ENCODE measurements at regions not wholly inside any gene's neighbourhood (a gene's known extent, or its start where the extent isn't known, plus 50 kb on each side); places are given as distances from the start of the nearest gene placed in this dataset.
"Not testable (repeated sequence)": the region's sequence is repeated elsewhere in the genome, so short reads cannot be mapped to it uniquely, and the experiment has no call there.

DNA sequence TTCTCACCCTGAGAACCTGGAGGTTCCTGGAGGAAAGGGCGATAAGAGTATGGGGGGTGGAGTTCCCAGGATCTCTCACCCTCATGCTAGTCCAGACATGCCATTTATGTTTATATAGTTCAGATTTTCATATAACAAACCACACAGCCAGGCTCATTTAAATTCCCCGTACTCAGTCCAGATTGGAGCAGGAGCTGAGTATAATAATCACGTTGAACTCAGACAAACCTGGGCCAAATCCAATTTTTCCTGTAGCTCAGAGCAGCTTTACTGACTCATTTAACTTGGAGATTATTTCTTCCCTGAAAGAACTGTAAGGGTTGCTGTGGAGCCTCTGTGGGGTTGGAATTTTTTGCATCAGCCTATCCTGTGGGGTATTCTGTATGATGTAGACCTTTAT is 660.8 kb downstream of the TMEM121 start:
- DNase-seq = no peak

GRCh38 chr14:106192701-106193100 is 666.3 kb downstream of the TMEM121 start:
- not testable (repeated sequence) for DNase-seq

DNA sequence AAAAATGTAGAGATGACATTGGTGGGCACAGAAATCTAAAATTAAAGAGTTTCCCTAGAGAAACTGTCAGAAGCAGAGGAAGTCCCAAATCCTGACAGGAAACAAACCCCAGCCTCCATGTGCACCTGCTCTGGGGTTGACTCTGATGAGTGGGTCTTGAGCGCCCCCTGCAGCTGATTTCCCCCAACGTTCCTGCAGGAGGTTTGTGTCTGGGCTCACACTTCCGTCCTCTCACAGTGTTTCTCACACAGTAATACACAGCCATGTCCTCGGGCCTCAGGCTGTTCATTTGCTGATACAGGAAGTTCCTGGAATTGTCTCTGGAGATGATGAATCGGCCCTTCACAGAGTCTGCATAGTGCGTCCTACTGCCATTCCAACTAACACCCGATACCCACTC is 670.1 kb downstream of the TMEM121 start:
- peak; percentile 65 for DNase-seq

DNA sequence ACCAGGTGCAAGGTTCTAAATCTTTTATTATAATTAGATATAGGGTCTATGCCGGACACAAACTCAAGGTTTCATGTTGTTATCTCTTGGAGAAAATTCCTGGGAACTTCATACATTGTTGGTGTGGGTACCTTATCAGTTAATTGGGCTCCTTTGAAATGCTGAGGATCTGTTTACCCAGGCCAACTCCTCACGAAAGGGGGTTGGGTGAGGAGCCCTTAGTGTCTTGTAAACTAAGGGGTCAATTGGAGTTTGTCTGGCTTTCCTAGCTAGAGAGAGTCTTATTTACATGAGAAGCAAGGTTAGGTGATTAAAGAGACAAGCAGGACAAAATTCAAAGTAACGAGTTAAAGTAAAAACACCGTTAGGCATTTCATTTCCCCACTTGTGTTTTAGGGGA is 670.9 kb downstream of the TMEM121 start:
- not testable (repeated sequence) for DNase-seq

DNA sequence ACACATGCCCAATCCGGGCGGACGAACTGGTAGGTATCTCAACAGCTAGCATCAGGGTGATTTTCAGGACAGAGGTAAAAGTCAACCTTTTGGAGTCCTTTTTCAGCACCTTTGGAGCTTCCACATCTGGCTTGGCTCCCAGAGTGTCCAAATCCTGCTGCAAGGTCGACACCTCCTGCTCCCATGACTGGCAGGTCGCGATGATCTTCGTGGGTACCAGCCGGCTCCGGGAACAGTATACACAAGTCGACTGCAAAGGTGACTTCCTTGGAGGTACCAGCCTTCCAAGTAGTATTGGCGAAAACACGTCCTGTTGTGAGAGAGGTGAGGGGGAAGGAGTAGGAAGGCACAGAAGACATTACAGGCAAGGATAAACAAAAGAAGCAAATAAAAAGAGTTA is 672.7 kb downstream of the TMEM121 start:
- DNase-seq = no peak

- peak; percentile 16 for DNase-seq
Measured at GRCh38 chr14:106200541-106201315, 674.3 kb downstream of the TMEM121 start.

DNA sequence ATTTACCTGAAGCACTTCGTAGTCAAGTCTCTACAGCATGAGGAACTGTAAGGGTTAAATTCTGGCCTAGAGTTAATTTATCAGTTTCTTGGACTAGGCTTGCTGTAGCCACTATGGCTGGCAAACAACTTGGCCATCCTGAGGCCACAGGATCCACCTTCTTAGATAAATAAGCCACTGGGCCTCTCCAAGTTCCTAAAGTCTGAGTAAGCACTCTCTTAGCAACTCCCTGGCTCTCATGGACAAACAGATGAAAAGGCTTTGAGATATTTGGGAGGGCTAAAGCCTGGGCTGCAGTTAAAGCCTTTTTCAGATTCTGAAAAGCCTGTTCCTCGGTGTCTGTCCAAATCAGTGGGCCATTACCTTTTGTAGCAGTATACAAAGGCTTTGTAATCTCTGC is 675.0 kb downstream of the TMEM121 start:
- no peak for DNase-seq

GRCh38 chr14:106203438-106203837 is 677.1 kb downstream of the TMEM121 start:
- no peak for DNase-seq

- no peak for DNase-seq
Measured at GRCh38 chr14:106204063-106204462, 677.7 kb downstream of the TMEM121 start.

DNA sequence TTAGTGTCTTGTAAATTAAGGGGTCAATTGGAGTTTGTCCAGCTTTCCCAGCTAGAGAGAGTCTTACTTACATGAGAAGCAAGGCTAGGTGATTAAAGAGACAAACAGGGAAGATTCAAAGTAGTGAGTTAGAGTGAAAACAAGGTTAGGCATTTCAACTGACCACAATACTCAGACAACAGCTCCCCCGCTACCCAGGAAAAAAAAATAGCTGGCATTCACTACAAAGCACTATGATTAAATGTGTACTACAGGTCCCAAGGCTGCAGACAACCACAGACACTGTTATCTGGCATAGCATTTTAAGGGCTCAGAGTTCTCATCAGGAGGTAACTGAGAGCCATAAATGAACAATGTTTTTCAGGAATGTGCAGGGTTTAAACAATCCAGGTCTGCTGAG is 680.9 kb downstream of the TMEM121 start:
- no peak for DNase-seq

- DNase-seq = no peak
Measured at GRCh38 chr14:106208794-106209193, 682.4 kb downstream of the TMEM121 start.

- DNase-seq = peak; percentile 49
Measured at GRCh38 chr14:106209755-106210154, 683.4 kb downstream of the TMEM121 start.

DNA sequence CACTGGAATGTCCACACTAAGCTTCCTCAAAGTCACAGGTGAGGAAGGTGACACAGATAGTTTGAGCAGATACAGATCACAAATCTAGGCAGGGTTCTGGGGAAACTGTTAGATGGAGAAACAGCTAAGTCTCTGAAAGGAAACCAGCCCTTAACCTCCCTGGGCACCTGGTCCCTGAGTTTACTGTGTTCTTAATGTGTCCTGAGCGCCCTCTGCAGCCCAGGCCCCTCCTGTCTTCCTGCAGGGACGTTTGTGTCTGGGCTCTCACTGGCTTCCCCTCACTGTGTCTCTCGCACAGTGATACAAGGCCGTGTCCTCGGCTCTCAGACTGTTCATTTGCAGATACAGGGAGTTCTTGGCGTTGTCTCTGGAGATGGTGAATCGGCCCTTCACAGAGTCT is 684.3 kb downstream of the TMEM121 start:
- DNase-seq = peak; percentile 25

GRCh38 chr14:106211334-106211900 is 685.0 kb downstream of the TMEM121 start:
- no peak for DNase-seq

- DNase-seq = no peak
Measured at GRCh38 chr14:106215229-106215628, 688.8 kb downstream of the TMEM121 start.

- no peak for DNase-seq
Measured at GRCh38 chr14:106216679-106217078, 690.3 kb downstream of the TMEM121 start.

DNA sequence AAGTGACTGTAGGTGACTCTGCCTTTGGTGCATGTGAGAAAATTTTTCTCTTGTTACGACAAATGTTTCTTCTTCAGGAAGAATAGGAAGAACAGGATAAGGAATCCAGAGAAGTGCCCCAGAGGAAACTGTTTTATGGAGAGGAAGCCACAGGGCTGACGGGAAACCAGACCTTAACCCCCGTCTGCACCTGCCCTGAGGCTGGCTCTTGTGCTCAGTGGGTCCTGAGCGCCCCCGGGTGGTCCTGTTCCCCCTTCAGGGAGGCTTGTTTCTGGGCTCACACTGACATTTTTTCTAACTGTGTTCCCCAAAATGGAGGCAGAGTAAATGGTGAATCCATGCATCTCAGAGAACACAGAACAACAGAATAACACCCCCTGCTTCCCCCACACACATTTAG is 691.8 kb downstream of the TMEM121 start:
- no peak for DNase-seq

- no peak for DNase-seq
Measured at GRCh38 chr14:106222311-106222710, 695.9 kb downstream of the TMEM121 start.

- DNase-seq = no peak
Measured at GRCh38 chr14:106222731-106223130, 696.3 kb downstream of the TMEM121 start.

DNA sequence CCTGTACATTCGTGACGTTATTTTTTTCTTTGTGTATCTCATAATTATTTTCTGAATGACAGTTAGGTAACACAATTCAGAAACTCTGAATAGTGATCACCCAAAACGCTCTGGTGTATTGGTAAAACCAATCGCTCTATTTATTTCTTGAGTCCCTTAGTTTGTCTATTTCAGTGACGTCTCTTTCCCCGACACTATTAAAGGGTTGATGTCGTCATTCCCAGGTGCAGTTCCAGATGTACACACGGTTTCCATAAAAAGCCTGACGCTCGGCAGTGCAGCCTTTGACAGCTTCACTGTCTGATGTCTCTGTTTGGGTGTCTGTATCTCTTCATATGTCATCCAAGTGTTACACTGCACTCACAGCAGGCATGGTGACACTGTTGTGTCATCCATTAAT is 701.4 kb downstream of the TMEM121 start:
- DNase-seq = no peak

GRCh38 chr14:106228541-106229158 is 702.3 kb downstream of the TMEM121 start:
- DNase-seq = peak; percentile 50

- DNase-seq = no peak
Measured at GRCh38 chr14:106230071-106230470, 703.7 kb downstream of the TMEM121 start.

GRCh38 chr14:106233191-106233590 is 706.8 kb downstream of the TMEM121 start:
- DNase-seq = not testable (repeated sequence)

DNA sequence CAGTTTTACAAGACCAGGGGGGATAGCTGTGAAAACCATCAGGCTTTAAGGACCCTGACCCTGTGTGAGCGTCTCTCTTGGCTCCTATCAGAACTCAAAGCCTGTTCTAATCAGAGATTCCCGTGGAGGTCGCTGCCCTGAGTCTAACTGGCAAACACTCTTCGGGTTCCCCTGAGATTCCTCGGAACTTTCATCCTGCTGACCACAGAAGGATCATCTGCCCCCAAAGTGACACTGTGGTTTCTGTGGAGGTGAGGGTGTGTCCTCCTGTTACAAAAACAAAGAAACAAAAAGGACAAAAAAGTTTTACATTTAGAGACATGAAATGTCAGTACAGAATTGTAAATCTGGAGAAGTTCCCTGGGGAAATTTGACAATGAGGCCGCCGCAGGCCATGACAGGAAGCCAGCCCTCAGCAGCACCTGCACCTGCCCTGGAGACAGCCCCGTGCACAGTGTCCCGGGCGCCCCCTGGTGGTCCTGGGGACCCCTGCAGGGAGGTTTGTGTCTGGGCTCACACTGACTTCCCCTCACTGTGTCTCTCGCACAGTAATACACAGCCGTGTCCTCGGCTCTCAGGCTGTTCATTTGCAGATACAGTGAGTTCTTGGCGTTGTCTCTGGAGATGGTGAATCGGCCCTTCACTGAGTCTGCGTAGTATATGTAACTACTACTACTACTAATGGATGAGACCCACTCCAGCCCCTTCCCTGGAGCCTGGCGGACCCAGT is 708.3 kb downstream of the TMEM121 start:
- peak; percentile 42 for DNase-seq
